ENCODE measurements at regions not wholly inside any gene's neighbourhood (a gene's known extent, or its start where the extent isn't known, plus 50 kb on each side); places are given as distances from the start of the nearest gene placed in this dataset.

DNA sequence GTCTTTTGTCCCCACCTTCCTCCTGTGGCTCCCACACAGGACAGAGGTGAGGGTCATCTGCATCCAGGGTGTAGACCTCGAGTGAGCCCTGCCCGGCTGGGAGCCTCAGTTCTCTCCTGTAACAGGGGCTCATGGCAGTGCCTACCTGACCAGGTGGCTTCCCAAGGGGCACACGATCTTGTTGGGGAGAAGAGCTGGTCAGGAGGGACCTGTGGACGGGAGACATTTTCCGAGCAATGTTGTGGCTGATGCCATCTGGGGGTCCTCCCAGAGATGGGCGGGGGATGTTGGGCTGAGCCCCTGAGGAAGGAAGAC, 51.9 kb downstream of the CEBPB start:
- DNase-seq: no peak

DNA sequence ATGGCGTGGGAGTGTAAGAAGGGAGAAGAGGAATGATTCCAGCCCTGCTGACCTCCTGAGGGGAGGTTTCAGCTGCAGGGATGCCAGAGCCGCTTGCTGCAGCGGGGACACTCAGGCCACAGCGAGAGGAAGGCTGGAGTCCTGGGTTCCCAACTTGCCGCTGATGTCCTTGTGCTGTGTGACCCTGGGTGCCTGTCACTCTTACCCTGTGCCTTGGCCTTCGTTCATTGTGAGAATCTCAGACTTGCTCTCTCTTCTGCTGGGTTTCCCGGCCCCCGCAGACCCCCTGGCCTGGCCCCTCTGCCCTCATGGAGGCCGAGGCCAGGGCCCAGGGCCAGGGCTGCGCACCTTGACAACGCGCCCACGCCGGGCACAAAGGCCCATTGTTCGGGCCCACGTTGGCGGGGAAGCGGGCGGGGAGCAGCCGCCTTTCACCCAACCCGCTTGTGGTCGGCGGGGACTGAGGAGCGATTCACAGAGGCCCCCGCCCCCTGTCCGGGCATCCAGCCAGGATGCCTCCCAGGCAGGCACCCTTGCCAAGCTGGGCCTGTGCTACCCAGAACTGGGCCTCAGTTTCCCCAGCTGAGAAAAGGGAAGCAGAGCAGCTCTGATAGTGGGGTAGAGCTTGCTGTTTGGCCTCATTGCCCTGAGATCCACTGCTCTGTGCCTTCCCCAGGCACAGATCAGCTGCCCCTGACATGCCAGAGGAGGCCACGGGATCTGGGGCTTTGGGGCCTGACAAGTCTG, 52.4 kb downstream of the CEBPB start:
- DNase-seq: no peak

DNA sequence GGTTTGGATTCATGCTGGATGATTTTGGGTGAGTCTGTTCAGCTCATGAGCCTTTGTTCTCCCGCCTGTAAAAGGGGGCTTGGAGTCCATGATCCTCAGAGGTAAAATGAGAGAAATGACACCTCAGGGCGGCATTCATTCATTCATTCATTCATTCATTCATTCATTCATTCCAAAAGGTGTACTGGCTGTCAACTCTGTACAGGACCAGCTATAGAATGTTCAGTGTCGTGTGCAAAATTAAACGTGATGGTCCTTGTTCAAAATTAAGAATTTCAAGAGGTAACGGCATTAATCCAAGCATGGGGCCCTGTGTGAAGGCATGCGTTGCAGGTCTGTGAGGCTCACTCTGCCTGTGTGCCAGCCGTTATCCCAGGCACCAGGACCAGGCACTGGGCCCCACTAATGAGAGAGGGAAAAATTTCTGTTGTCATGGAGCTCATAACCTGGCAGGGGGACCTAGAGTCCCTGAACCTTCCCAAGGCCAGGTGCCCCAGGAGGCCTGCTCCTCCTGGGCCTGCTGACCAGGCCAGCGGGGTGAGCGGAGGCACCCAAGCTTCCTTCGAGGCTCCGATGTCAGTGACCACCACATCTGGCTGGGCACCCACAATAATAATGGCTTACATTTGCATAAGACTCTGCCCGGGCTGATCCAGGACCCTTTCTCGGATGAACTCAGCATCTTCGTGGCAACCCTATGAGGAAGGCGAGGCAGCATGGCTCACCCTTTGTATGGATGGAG, 53.2 kb downstream of the CEBPB start:
- no peak for DNase-seq

DNA sequence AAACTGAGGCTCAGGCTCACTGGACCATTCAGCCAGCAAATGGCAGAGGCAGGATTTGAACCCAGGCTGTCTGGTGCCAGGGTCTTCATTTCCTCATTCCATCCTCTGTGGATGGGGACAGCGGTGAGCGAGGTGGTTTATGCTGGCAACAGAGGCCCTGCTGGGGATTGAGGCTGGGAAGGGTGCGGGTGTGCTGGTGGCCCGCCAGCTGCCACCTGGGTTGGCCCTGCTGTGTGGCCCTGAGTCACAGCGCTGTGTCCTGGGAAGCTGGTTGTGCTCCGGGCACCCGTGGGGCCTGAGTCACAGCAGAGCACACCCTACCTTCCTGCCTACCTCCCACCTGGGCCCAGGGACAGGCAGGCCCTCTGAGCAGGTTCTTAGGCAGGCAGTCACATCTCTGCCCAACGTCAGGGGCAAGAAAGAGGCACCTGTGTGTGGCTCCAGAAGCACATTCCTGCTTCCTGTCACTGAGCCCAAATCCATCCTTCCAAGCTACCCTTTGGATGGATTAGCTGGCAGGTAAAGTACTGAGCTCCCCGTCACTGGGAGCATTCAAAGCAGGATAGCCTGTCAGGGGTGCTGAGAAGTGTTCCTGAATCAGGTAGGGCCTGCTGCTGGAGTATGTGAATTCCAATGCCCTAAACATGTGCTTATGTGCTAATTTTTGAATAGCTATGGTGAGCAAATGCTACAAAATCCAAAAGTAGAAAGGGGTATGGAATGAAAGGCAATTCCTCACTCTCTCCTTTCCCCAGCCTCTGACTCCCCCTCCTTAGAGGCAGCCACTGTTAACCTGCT, 53.9 kb downstream of the CEBPB start:
- no peak for DNase-seq

DNA sequence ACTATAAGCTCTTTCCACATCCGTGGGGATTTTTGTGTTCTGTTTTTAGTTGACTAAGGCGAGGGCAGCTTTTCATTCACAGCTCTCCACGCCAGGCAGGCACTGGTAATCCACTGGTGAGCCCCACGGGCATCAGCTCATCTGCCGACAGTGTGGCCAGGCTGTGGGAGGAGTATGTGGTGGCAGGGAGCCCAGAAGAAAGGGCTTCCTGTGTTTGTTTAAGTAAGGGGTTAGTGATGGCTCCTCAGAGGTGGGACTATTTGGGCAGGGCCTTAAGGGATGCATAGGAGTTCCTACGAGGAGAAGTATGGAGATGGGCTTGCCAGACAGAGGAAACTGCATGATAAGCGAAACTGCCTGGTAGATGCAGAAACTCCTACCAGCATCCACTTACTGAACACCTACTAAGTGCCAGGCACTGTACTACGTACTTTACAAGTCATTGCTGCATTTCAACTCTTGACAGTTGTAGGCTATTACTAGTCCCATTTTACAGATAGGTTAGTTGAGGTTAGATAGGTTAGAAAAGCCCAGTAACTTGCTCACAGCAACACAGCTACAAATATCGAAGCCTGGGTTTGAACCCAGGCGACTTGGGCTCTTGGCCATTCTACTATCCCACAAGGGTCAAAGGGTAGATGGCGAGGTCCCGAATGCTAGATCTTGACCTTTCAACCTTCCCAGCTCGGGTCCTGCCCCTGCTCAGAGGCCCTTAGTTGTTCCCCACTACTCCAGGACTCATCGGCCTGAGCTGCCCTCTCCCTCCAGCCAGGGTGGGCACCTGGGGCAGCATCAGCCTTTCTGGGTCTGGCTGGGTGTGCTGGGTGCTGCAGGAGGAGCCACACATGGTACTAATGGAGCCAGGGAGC, 55.1 kb downstream of the CEBPB start:
- DNase-seq: no peak

DNA sequence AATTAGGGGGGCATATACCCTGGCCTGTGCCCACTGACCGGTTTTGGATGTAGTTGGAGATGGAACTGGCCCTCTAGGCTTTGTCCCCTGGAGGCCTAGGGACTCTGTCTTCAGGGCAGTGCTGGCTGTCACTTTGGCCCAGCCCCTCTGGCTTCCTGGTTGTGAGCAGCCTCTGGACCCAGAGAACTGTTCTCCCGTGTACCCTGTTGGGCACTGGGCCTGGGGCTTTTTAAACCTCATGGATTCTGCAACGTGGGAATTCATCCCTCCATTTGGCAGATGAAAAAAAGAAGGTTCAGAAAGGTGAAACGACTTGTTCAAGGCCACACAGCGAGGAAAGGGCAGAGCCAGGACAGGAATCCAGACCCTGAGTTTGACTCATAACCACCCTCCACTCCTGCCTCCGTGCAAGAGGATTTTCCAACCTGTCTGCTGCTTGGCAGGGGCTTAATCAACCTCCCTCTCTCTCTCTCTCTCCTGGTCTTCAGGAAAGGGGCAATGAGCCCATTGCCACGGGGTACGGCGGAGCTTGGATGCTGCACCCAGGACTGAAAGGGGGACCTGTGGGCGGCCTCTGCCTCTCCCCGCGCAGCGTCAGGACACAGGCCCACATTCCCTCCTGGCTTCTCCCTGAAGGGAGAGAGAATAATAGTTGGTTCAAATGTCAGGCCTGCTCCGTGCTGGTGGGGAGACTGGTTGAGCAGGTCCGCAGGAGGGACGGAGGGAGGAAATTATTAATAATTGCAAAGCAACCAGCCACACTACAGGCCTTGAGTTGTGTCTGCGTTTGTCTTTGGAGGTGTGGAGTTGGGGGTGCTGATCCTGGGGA, 56.0 kb downstream of the CEBPB start:
- DNase-seq: no peak

DNA sequence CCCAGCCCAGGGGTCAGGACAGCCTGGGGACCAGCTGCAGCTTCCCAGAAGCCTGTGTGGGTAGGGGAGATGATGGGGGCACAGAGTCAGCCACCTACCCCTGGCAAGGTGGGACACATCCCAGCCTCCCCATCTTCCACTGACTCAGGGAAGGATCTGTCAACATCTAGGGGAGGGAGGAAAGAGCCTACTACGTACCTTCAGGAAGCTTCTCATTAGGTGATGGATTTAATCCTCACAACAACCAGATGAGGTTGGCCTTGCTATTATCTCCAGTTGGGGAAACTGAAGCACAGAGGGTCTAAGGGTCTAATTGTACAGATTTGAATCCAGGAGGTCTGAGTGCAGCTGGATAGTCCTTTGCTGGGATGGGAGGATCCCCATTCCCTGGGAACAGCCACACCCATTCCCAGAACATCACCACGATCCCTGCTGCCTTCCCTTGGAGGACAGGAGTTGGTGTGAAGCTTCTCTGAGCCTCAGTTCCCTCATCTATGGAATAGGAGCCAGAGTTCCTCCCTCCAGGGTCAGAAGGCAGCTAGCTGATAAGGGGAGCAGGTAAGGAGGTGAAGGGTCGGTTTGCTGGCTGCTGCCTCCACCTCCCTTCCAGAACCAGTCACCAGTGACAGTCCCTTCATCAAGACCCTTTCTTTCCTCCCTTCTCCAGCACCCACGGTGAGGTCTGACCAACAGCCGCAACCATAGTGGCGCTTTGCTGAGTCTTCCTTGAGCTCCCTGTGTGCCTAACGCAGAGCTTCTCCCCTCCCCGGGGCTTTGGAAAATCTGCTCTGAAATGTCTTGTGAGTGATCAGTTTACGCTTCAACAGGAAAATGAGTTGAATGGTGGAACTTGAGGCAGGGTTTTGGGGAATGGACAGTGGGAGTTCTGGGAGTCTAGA, 56.8 kb downstream of the CEBPB start:
- no peak for DNase-seq

DNA sequence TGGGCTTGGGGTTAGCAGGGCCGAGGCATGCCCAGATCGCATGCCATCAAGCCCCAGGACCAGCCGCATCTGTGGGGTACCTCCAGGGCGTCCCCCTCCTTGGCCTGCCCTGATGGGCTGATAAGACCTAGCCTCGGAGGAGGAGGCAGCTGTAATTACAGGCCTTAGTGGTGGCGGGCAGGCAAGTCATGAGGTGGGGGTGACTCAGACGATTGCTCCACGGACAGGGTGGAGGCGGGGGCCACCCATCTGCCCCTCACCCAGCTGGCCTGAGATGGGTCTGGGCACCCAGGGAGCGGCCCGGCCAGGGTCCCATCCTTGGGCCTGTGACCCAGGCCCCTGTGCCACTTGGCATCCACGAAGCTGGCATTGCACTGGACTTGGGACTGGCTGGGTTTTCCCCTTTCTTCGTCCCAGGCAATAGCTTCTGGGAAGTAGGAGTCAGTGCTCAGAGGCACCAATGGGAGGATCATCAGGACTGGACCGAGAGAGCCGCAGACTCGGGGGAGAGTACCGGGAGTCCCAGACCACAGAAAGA, 57.5 kb downstream of the CEBPB start:
- DNase-seq: no peak

DNA sequence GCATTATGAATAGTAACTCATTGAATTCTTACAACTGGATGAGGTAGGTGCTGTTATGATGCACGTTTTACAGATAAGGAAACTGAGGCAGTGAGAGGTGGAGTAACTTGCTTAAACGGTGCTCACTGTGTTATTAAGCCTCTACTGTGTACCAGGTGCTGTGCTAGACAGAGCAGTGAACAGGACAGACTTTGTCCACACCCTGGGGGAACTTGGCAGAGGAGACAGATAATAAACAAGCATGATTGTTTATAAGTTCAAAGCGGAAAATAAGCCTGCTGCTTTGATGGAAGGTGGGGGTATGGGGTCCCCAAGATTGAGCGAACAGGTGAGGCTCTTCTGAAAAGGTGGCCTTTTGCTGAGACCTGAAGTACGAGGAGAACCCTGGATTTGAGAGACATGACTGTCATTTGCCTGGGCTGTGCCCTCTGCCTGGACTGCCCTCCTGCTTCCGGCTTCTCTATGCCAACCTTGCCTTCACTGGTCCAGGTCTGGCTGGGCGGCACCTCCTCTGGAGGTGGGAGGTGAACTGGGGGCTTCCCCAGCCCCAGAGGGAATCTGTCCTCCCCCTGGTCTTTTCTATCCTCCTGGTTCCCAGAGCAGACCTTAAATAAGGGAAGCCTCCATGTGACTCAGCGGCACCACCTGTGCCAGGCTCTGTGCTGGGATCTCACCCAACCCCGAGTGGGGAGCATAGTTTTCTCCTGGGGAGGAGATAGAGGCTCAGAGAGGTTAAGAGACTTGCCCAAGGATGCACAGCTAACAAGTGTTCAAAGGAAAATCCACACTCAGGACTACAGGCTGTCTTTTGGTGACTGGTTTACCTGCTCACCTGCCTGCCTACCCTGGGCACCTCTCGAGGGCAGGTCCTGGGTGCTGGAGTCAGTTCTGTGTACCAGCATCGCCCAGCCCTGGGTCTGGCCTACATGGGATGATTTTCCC, 59.1 kb downstream of the CEBPB start:
- DNase-seq: no peak

DNA sequence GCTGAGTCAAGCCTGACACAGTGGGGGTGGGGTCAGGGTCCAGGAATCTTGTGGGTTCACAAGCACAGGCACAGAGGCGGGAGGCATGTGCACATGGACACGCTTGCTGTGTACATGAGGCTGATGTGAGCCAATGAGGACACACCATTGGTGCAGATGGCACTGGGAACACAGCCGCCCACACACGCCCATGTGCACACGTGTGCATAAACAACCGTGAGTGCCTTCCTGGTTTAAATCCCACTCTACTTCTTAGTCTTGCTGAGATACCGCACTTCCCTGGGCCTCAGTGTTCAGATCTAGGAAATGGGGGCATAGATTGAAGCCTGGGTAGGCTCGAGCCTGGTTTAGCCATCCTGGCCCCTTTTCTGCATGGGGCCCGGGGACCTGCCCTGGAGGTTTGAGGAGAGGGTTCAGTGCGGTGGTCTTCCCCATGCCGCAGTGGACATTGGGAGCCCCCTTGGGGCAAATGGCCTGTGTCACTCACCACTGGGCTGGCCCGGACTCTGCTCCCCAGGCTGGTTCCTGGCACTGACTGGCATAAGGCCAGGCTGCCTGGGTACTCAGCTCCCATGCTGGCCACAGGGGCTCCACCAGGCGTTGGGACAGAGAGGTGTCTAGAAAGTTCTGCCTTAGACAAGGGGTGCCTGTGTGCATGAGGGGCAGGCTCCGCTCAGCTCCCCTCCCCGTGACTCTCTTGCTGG, 60.2 kb downstream of the CEBPB start:
- DNase-seq: no peak

DNA sequence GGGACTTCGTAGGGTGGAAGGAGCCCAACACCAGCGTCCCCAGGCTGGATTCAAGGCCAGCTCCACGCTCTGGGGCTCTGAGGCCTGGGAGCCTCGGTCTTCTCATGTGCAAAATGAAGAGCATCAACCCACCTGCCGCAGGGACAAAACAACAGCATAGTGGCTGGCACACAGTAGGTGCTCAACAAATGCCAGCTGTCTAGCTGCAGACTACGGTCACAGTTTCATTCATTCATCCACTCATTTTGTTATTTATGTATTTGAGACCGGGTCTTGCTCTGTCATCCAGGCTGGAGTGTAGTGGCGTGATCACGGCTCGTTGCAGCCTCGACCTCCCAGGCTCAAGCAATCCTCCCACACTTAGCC, 60.7 kb downstream of the CEBPB start:
- no peak for DNase-seq

DNA sequence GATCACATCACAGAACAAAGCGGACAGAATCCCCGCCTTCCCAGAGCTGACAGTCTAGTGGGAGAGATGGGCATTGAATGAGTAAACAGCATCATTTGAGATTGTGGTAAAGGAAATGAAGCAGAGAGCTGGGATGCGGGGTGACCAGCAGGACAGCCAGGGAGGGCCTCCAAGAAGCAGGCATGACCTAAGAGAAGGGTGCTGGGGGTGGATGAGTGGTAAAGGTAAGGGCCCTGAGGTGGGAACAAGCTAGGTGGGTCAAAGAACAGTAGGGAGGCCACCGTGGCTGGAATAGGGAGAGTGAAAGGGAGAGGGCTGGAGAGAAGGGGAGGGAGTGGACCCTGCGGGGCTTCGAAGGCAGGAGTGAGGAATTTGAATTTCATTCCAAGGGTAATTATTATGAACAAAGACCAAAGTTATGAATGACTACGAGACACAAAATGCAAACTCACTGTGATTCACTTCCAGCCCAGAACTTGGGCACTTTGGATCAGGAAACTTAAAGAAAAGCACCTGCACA, 61.4 kb downstream of the CEBPB start:
- DNase-seq: no peak

DNA sequence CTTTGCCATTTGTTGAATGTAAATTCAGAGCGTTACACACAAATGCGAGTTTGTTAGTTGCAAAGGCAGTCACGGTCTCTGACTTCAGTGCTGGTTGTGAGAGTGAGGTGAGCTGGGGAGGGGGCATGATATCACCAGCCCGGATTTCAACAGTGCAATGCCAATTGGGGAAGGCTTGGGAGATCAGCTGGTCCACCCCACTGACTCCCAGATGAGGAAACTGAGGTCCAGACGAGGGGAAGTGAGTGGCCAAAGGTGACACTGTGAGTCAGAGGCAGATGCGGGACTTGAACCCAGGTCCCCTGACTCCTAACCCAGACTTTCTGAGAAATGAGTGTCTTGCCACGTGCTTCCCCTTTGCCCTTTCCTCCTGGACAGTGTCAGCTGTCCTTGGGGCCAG, 62.1 kb downstream of the CEBPB start:
- no peak for DNase-seq

DNA sequence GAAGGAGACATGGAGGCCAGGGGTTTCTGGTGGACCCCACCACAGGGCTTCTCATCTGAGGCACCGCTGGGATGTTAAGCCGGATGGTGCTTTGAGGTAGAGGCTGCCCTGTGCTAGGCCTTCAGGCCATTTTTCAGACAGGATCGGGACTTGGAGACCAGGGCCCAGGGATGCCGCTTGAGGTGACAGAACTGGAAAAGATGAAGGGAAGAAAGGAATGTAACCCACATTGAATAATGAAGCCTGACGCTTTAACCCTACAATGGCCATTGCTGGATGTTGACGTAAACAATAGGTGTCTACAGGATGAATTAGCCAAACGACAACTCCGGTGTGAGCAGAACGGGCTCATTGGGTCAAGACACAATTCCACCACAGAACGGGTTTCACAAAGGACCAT, 62.5 kb downstream of the CEBPB start:
- no peak for DNase-seq

DNA sequence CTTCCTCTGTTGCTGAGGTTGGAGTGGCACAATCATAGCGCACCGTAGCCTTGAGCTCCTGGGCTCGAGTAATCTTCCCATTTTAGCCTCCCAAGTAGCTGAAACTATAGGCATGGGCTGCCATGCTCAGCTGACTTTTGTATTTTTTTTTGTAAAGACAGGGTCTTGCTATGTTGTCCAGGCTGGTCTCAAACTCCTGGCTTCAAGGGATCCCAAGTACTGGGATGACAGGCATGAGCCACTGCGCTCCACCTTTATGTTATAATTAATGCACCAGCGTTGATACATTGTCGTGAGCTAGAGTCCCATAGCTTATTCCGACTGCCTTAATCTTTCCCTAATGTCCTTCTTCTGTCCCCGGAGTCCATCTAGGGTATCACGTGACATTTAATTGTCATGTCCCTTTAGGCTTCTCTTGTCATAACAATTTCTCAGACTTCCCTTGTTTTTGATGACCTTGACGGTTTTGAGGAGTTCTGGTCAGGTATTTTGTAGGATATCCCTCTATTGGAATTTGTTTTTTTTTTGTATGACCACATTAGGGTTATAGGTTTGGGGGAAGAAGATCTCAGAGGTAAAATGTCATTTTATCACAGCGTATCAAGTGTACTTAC, 63.9 kb downstream of the CEBPB start:
- DNase-seq: no peak

DNA sequence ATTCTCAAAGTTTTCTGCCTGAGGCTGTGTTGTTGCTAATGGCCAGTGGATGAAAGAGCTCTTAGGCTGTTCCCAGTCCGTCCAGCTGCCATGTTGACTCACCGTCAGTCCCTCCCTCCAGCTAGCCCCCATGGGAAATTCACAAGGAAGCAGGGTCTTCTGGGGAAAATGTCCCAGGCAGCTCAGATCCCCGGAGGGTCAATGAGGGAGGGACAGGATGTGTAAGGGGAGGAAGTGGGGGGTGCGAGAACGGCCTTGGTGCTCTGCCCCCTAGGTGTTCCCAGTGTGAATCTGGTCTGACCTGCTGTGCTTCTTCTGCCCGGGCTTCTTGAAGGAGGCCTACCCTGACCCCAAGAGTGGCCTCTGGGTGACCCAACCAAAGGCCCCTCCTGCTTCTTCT, 65.9 kb downstream of the CEBPB start:
- no peak for DNase-seq

DNA sequence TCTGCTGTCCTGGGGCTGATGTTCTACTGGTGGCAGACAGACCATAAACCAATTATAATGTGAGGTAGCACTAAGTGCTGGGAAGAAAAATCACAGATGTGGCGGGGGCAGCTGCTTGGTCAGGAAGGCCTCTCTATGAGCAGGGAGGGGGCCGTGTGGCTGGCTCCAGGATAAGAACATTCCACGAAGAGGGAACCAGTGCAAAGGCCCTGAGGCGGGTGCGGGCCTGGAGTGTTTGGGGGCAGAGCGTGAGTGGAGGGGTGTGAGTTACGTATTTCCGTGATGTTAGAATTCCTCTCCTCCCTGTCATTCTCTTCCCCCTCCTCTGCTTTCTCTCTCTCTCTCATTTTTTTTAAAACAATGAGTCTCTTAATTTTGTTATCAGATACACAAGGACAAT, 67.2 kb downstream of the CEBPB start:
- no peak for DNase-seq

DNA sequence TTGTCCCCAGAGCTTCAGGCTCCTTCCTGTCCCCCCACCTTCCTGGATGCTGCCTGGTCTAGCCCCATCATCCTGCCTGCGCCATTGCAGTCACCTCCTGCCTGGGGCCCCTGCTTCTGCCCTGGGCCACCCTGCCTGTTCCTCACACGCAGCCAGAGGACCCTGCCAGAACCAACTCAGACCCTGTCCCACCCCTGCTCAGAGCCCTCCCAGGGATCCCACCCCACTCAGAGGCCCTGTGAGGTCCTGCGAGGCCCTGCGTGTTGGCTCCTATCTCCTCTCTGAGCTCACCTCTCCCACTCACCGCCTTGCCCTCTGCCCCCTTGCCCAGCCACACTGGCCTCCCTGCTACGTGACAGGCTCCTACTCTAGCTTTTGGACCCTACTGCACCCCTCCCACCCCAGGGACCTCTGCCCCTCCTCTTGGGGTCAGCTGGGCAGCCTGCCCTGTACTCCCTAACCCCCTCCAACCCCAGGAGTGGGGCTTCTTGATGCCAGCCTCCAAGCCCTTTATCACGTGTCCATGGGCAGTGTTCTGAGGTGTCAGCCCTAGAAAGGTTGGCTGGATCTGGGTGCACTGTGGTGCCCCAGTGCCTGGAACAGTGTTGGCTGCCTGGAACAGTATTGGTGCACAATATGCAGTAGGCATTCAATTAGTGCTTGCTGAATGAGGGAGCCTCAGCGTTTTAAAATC, 68.3 kb downstream of the CEBPB start:
- no peak for DNase-seq

All from eye (tissue), 1 donor.